GM19043 (cell line): ENCODE measurements at regions not wholly inside any gene's neighbourhood (a gene's known extent, or its start where the extent isn't known, plus 50 kb on each side); places are given as distances from the start of the nearest gene placed in this dataset.
"Not testable (repeated sequence)": the region's sequence is repeated elsewhere in the genome, so short reads cannot be mapped to it uniquely, and the experiment has no call there.

Source experiments
- ATAC-seq: cut with Tn5 transposase; IDR thresholded peaks from one replicate; pipeline ENCODE4 v1.9.1; 2021; ENCODE audit warnings: low read depth; ENCODE audit not compliant: unreplicated experiment

DNA sequence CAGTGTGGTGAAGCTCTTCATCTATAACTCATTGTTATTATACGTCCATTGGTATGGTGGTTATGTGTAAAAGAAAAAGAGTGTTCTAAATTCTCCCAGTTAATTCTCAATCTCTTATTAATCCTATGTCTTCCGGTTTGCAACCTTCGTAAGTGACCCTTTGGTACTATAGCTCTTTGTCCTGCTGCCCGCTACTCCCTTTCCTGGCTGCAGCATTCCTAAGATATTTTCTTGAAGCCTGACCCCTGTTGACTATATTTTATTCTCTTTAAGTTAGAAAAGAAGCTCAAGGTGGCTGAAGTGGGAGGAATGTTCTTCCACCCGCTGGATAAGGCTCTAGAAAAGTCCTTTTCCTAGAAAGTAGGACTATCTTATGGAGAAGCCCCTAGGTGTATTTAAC, 684.8 kb downstream of the SOCS6 start:
- no peak for ATAC-seq

- ATAC-seq = no peak
Measured at GRCh38 chr18:70966419-70966818, 677.6 kb downstream of the SOCS6 start.

DNA sequence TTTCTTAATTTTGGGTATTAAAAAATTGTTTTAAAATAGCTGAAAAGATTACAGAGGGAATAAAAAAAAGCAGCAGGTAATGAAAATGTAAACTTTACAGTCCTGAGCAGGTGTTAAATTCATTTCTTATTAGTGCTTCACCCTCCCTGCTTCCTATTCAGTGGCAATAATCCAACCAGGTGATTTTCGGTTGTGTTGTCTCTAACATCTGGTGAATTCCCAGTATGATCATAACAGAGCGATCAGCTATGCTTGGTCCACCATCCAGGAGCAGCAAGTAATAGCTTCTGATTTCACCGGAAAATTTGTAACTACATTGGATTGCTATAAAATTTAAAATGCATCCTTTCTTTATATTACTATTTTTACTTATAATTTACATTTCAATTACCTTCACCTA, 673.1 kb downstream of the SOCS6 start:
- no peak for ATAC-seq

- no peak for ATAC-seq
Measured at GRCh38 chr18:70956554-70956953, 667.7 kb downstream of the SOCS6 start.

DNA sequence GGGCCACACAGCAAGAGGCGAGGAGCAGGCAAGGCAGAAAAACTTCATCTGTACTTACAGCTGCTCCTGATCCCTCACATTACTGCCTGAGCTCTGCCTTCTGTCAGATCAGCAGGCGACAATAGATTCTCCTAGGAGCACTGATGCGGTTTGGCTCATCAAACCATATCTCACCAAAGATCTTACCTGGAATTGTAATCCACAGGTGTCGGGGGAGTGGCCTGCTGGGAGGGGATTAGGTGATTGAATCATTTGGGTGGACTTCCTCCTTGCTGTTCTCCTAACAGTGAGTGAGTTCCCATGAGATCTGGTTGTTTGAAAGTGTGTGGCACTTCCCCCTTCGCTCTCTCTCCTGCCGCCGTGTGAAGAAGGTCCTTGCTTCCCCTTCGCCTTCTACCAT, 647.3 kb downstream of the SOCS6 start:
- ATAC-seq = no peak

- no peak for ATAC-seq
Measured at GRCh38 chr18:70931942-70932814, 643.3 kb downstream of the SOCS6 start.

DNA sequence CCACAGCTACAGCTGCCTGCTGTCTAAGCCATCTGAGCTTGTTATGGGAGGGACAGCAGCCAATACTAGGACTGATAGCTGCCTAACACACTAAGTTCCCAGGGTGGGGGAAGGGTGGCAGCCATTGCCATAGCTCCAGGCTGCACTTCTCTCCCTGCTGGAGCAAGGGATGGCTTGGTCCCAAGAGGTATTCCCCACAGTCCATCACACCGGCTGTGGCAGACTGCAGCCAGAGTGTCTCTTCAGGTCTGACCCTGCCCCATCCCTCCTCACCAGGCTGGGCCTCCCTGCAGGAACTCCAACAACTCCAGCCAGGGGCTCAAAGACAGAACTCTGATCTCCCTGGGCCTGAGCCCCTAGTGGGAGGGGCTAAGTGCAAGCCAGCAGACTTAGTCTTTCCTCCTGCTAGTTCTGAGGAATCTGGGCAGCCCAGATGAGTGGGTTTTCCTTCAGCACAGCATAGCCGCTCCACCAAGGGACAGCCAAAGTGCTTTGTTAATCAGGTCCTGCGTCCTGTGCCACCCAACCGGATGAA, 632.1 kb downstream of the SOCS6 start:
- ATAC-seq = no peak

DNA sequence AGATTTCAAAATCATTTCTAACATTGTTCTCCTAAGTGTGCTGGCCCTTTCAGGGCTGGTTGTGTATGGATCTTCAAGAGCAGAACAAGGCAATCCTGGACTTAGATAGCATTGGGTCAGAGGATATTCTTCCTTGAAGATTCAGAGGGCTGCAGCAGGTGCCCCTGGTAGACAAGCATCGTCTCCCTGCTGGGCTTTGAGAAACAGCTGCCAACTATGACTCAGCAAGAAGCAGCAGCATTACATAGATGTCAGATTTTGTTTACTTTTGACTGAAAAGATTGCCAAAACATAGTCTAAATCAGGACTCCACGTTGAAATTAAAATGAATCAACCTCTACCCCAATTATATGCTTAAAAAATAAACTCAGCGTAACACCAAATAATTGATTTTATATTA, 618.8 kb downstream of the SOCS6 start:
- ATAC-seq = no peak

DNA sequence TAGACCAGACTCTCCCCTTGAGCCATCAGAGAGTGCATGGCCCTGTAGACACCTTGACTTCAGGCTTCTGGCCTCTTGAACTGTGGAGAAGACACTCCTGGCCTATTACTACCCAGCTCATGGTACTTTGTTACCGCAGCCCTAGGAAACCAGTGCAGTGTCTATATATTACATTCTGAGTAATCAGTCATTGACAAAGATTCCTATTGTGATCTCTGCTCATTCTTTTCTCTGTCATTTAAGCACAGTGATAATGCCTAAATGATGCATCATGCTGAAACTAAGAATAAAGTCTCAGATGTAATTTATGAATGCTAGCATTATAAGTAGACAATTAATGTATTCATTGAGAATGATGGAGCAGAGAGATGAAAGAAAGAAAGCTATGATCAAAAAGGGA, 603.5 kb downstream of the SOCS6 start:
- ATAC-seq = no peak

GRCh38 chr18:70870292-70870691, 581.4 kb downstream of the SOCS6 start:
- no peak for ATAC-seq

GRCh38 chr18:70848329-70848728, 559.5 kb downstream of the SOCS6 start:
- no peak for ATAC-seq

DNA sequence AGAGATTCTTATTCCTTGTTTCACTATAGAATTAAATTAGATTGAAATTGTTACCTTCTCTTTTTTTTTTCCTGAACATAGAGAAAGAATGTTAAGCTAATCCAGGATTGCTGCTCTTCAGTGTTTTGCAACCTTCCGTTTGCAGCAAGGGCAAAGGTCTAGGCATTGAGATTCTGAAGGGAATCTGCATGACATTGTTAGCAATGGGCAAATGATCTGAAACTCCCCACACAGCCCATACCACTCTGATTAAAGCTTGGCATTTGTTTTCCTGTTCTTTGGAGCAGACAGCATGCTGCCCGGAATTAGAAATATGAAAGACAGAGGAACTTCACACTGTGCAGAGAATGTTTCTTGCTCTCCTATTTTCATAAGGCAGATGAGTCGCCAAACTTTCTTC, 551.8 kb downstream of the SOCS6 start:
- ATAC-seq = no peak

GRCh38 chr18:70827632-70828031, 538.8 kb downstream of the SOCS6 start:
- ATAC-seq = no peak

GRCh38 chr18:70826571-70826970, 537.7 kb downstream of the SOCS6 start:
- no peak for ATAC-seq

GRCh38 chr18:70822691-70823090, 533.8 kb downstream of the SOCS6 start:
- ATAC-seq = no peak

DNA sequence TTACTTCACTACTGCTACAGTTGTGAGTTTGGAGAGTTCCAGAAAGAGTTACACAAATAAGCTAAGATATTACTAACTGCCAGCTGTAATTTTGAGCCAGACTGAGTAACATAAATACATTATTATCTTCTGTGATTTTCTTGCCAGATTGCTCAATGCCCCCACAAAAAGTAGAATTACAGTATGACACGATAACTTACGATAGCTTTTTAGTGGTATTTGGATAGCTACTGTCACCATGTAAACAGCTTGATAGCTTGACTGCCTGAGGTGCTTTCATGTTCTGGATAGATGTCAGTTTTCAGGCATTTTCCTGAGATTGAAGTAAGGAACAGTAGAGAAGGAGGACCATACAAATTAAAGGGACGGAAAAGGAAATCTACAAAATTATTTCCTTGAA, 533.3 kb downstream of the SOCS6 start:
- no peak for ATAC-seq

DNA sequence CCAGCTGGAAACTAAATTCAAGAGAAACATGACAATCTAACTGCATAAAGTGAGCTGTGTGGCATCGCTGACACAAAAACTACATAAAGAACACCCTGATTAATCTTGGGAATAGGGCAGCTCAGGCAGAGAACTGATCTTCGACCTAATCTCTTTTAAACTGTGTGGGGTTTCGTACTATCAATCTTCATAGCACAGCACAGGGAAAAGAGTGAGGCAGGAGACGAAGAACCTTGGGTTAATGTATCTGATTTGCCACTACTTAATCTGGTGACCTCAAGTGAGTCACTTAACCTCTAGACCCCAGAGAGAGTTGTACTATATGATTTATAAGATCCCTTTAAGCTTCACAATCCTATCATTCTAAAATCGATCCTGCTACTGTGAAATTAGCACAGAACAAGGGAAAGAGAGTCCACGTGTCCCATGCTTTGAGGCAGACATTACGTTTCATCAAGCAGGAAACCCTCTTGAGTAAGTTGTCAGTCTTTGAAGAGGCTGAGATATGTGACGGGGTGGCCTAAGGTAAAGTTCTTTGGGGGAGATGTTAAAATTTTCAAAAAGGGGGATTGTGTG, 519.7 kb downstream of the SOCS6 start:
- ATAC-seq = no peak

- ATAC-seq = peak; percentile 87
Measured at GRCh38 chr18:70781860-70782453, 493.1 kb downstream of the SOCS6 start.

DNA sequence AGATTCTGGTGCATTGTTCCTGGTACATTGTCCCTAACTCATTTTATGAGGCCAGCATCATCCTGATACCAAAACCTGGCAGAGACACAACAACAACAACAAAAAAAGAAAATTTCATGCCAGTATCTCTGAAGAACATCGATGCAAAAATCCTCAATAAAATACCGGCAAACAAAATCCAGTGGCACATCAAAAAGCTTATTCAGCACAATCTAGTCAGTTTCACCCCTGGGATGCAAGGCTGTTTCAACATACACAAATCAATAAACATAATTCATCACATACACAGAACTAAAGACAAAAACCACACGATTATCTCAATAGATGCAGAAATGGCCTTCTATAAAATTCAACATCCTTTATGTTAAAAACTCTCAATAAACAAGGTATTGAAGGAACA, 477.4 kb downstream of the SOCS6 start:
- ATAC-seq = not testable (repeated sequence)

DNA sequence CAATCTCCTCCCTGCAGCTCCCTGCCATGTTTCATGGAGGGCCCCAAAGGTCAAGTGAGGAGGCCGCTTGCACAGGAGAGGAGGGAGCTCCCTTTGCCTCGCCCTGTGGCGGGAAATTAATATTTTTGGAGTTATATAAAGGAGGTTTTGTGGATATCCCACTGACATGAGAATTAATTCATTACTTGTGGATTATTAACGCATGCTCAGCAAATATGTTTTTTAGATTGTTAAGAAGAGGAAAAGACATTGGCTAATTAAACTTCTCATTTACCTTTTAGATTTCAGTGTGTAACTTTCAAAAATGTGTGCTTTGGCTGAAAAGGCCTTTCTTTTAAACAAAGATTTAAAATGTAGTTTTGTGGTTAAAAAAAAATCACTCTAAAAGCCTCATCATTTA, 474.0 kb downstream of the SOCS6 start:
- ATAC-seq = no peak

DNA sequence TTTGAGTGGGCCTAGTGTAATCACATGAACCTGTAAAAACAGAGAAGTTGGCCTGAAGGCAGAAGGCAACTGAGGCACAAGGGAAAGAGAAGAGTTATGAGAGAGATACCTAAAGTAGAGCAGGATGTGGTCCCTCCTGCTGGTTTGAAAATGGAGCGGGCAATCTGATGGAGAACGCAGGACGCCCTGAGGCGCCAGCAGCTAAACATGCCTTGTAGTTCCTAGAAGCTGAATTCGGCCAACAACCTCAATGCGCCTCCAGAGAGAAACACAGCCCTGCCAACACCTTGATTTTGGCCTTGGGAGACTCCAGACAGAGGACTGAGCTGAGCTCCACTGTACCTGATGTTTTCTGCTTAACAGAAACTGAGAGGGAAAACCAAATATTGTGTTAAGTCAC, 469.9 kb downstream of the SOCS6 start:
- ATAC-seq = no peak

DNA sequence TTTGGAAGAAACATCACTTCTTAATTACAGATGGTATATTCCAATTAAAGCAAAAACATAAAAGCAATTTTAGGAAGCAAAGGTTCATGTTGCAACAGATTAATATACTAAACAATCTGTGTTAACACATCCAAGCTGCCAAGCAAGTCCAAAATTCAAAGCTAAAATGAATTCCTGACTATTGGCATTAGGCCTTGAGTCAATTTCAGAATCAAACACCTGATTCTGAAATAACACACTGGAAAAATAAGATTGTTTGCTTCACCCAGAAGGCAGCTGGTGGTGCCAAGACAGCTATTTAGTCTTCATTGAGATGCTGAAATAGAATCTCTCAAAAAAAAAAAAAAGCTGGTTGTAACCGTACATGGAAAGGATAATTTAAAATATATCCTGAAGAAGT, 465.6 kb downstream of the SOCS6 start:
- ATAC-seq = no peak
